GM19467 (cell line): ENCODE measurements at regions not wholly inside any gene's neighbourhood (a gene's known extent, or its start where the extent isn't known, plus 50 kb on each side); places are given as distances from the start of the nearest gene placed in this dataset.

Source experiments
- ATAC-seq: cut with Tn5 transposase; IDR thresholded peaks from one replicate; pipeline ENCODE4 v1.9.1; 2021; ENCODE audit warnings: mild to moderate bottlenecking, moderate library complexity; ENCODE audit not compliant: unreplicated experiment

GRCh38 chr7:68256295-68256694 is 1259.7 kb downstream of the TYW1 start:
- ATAC-seq, result no peak

GRCh38 chr7:68258609-68259008 is 1262.0 kb downstream of the TYW1 start:
- no peak for ATAC-seq

- no peak for ATAC-seq
Measured at GRCh38 chr7:68265258-68265657, 1268.6 kb downstream of the TYW1 start.

- no peak for ATAC-seq
Measured at GRCh38 chr7:68266004-68266579, 1269.5 kb downstream of the TYW1 start.

GRCh38 chr7:68267486-68267885 is 1270.9 kb downstream of the TYW1 start:
- no peak for ATAC-seq

- no peak for ATAC-seq
Measured at GRCh38 chr7:68269405-68269804, 1272.8 kb downstream of the TYW1 start.

GRCh38 chr7:68272507-68272906 is 1275.9 kb downstream of the TYW1 start:
- no peak for ATAC-seq

GRCh38 chr7:68276725-68277124 is 1280.1 kb downstream of the TYW1 start:
- ATAC-seq, result no peak

GRCh38 chr7:68279827-68280400 is 1283.3 kb downstream of the TYW1 start:
- ATAC-seq, result no peak

GRCh38 chr7:68280931-68281330 is 1284.3 kb downstream of the TYW1 start:
- ATAC-seq, result no peak

- ATAC-seq, result no peak
Measured at GRCh38 chr7:68288144-68288593, 1291.5 kb downstream of the TYW1 start.

GRCh38 chr7:68291710-68292109 is 1295.1 kb downstream of the TYW1 start:
- ATAC-seq, result no peak

GRCh38 chr7:68295386-68295785 is 1298.8 kb downstream of the TYW1 start:
- no peak for ATAC-seq

GRCh38 chr7:68304536-68304935 is 1293.7 kb upstream of the AUTS2 start:
- ATAC-seq, result no peak

GRCh38 chr7:68306692-68307107 is 1291.6 kb upstream of the AUTS2 start:
- ATAC-seq, result no peak

GRCh38 chr7:68309271-68309670 is 1289.0 kb upstream of the AUTS2 start:
- ATAC-seq, result no peak

- no peak for ATAC-seq
Measured at GRCh38 chr7:68309806-68310205, 1288.5 kb upstream of the AUTS2 start.

- no peak for ATAC-seq
Measured at GRCh38 chr7:68311958-68312357, 1286.3 kb upstream of the AUTS2 start.

GRCh38 chr7:68313806-68314205 is 1284.5 kb upstream of the AUTS2 start:
- ATAC-seq, result no peak

GRCh38 chr7:68314208-68314607 is 1284.1 kb upstream of the AUTS2 start:
- no peak for ATAC-seq

GRCh38 chr7:68317476-68317875 is 1280.8 kb upstream of the AUTS2 start:
- ATAC-seq, result no peak

- ATAC-seq, result no peak
Measured at GRCh38 chr7:68319061-68319460, 1279.2 kb upstream of the AUTS2 start.

- ATAC-seq, result no peak
Measured at GRCh38 chr7:68321076-68321639, 1277.1 kb upstream of the AUTS2 start.
